ENCODE measurements at regions not wholly inside any gene's neighbourhood (a gene's known extent, or its start where the extent isn't known, plus 50 kb on each side); places are given as distances from the start of the nearest gene placed in this dataset.

DNA sequence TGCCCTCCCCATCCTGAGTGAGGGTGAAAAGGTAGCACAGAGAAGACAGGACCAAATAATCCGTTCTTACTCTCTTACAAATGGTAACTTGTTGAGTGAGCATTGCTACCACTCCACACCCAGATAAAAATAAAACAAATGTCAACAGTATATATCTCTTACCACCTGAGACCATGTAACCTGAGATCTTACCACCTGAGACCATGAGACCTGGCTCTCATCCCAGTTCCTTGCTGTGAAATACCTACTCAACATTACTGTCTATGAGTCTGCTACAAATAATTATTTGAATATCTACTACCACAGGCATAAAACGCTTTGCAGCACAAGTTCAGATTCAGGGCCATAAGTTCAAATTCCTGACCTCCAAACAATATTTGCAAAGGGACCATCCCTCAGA, 234.7 kb downstream of the C1D start (continued):
- no peak for TF ChIP-seq YY1 (IDR thresholded peaks at IDR 0.05; ENCODE audit: low read depth, low read length)
- no peak for TF ChIP-seq EP300 (IDR thresholded peaks at IDR 0.05; ENCODE audit: borderline replicate concordance in 1 of 2, control insufficient read depth in 1 of 2, low read depth in 2 of 2, low read length in 2 of 2)
- no peak for TF ChIP-seq RAD51 (IDR thresholded peaks at IDR 0.05)
- TF ChIP-seq ZNF622 (IDR thresholded peaks at IDR 0.05), result no peak
- TF ChIP-seq POU2F2 (IDR thresholded peaks at IDR 0.05; ENCODE audit: borderline replicate concordance, low read depth, low read length), result no peak
- no peak for TF ChIP-seq CEBPB (IDR thresholded peaks at IDR 0.05; ENCODE audit: borderline replicate concordance in 1 of 2, low read depth in 2 of 2, low read length in 2 of 2)
- TF ChIP-seq JUNB (IDR thresholded peaks at IDR 0.05), result no peak
- no peak for TF ChIP-seq POLR2AphosphoS2 (IDR thresholded peaks at IDR 0.05; ENCODE audit: low read depth, low read length)

DNA sequence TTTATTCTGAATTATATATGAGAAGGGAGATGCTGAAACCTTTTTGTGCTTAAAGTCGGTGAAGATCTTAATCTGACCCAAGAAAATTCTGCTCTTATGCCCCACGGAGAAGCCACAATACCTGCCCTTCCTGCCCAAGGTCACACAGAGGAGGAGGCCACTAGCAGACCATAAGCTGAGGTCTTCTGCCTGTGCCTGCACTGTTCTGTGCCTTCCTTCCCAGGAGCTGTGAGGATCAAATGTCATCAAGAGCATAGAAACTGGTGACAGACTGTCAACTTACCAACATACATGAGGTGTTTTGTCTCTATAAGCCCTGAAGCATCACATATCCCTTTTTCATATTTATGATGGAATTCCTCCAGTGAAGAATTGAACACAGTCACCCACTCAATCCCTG, 233.3 kb downstream of the C1D start:
- in situ Hi-C loops (cut with MboI), result loop anchor here (25.0 kb wide), 1 partner anchor 1392 kb away; the partner anchor contains the start of gene MEIS1
- Histone ChIP-seq H3K4me3 (no peak overlapping the region), H3K36me3 (ENCODE audit: control insufficient read depth in 2 of 2, insufficient read depth in 2 of 2, low read length in 1 of 2) (no peaks in the 10 kb centered on the region), H3K79me2 (ENCODE audit: control insufficient read depth, insufficient read depth, low read length) (no peaks in the 10 kb centered on the region), H4K20me1 (ENCODE audit: control insufficient read depth, insufficient read depth) (no peaks in the 10 kb centered on the region), H3K27ac (ENCODE audit: control insufficient read depth, insufficient read depth) (no peak overlapping the region), H3K4me1 (ENCODE audit: control insufficient read depth, insufficient read depth, low read length) (no peaks in the 10 kb centered on the region), H3K4me2 (ENCODE audit: control insufficient read depth, insufficient read depth) (no peak overlapping the region), H3K9ac (ENCODE audit: control insufficient read depth, insufficient read depth, low read length) (no peak overlapping the region), H3K27me3 (replicated peaks in 1 of 2; ENCODE audit: control insufficient read depth in 2 of 2, insufficient read depth in 2 of 2, low read length in 1 of 2) (no peaks in the 10 kb centered on the region; a peak in 1 of 4 replicates), H3K9me3 (replicated peaks; ENCODE audit: control insufficient read depth, insufficient read depth, low read length) (no peaks in the 10 kb centered on the region), H2AFZ (ENCODE audit: control insufficient read depth, low read depth, low read length) (no peak overlapping the region)
- DNase-seq (ENCODE audit: low read depth, low spot score) (no peak), ATAC-seq (no peak), FAIRE-seq (no peak)
- WGBS (ENCODE audit: insufficient coverage, insufficient replicate concordance, low lambda C conversion rate, missing lambda C conversion rate), result 0% methylated on average over 2 of the region's 2 CpGs
- RAD21 ChIA-PET (ENCODE audit: unreplicated experiment), result no interaction called here
- no peak for TF ChIP-seq CHD1 (IDR thresholded peaks at IDR 0.05; ENCODE audit: low read depth, low read length)
- no TSS peak for BruUV-seq (replicated peaks)
- SMC1A ChIA-PET (ENCODE audit: uncharacterized antibody, unreplicated experiment), result no interaction called here
- POLR2A ChIA-PET, result interaction anchor here (0.6 kb wide), 1 partner anchor 1605 kb away, joined by 5 read pairs; no protein-coding TSS in a partner anchor
- intact Hi-C loops (cut with micrococcal nuclease; ENCODE audit: unreplicated experiment), result no loop called here
- CTCF ChIA-PET, result no interaction called here

Measured in GM12878 (cell line).